HEK293 (cell line): ENCODE measurements at regions not wholly inside any gene's neighbourhood (a gene's known extent, or its start where the extent isn't known, plus 50 kb on each side); places are given as distances from the start of the nearest gene placed in this dataset.
"Not testable (repeated sequence)": the region's sequence is repeated elsewhere in the genome, so short reads cannot be mapped to it uniquely, and the experiment has no call there.

ENCODE experiments used
- CTCF ChIA-PET: fragments of 350-600 bp; formaldehyde crosslinking; extraction: SDS; loops from one replicate; lab custom pipeline; 2021; ENCODE audit warnings: antibody characterized with exemption; lab: Yijun Ruan, JAX
- POLR2A ChIA-PET: fragments of 300-600 bp; formaldehyde crosslinking; extraction: SDS; loops from one replicate; lab custom pipeline; 2020; ENCODE audit warnings: antibody characterized with exemption, inconsistent platforms; lab: Yijun Ruan, JAX
- H3K27ac ChIP-seq: fragments of 200-500 bp; sonication (Bioruptor generic); 2 replicates; pipeline ENCODE4 v1.5.1; 2014; ENCODE audit warnings: low read depth, low read length, control low read depth, inconsistent platforms; ENCODE audit errors: extremely low read depth
- H3K36me3 ChIP-seq, 2 experiments: fragments of 200-500 bp in 1 of 2; sonication (Bioruptor generic) in 1 of 2; 1 replicate in 1 of 2; 2 replicates in 1 of 2; pipeline ENCODE4 v1.5.1; 2014 to 2017; ENCODE audit warnings: inconsistent platforms in 2 of 2, low read length in 2 of 2; ENCODE audit not compliant: control insufficient read depth in 2 of 2, insufficient read depth in 1 of 2
- H3K4me1 ChIP-seq: fragments of 200-500 bp; sonication (Bioruptor generic); 2 replicates; pipeline ENCODE4 v1.5.1; 2014; ENCODE audit warnings: mild to moderate bottlenecking, low read length, inconsistent platforms; ENCODE audit not compliant: control insufficient read depth, insufficient read depth
- H3K4me3 ChIP-seq: 2 replicates; pipeline ENCODE4 v1.5.1; 2011; ENCODE audit warnings: low read depth, mild to moderate bottlenecking, control low read depth, low read length, moderate library complexity
- H3K9me3 ChIP-seq: fragments of 200-500 bp; sonication (Bioruptor generic); 2 replicates; pipeline ENCODE4 v1.5.1; 2014; ENCODE audit warnings: low read depth, low read length, inconsistent platforms; ENCODE audit not compliant: control insufficient read depth, insufficient read depth
- BCL11A ChIP-seq: fragments of 450-650 bp; formaldehyde crosslinking; IDR thresholded peaks from 2 replicates; pipeline ENCODE4 v1.5.1; 2016; ENCODE audit warnings: low read depth, missing biosample characterization, missing genetic modification characterization
- MEIS1 ChIP-seq: sonication (generic); formaldehyde crosslinking; IDR thresholded peaks from 2 replicates; pipeline ENCODE4 v1.8.1; 2022; ENCODE audit warnings: missing genetic modification reagents, mild to moderate bottlenecking, borderline replicate concordance
- SP2 ChIP-seq: fragments of 450-650 bp; formaldehyde crosslinking; IDR thresholded peaks from 2 replicates; pipeline ENCODE4 v1.5.1; 2016; ENCODE audit warnings: missing biosample characterization, missing genetic modification characterization
- ZBTB7A ChIP-seq: fragments of 450-650 bp; formaldehyde crosslinking; IDR thresholded peaks from 2 replicates; pipeline ENCODE4 v1.5.1; 2016; ENCODE audit warnings: low read depth, missing biosample characterization, missing genetic modification characterization
- ZNF138 ChIP-seq: fragments of 450-650 bp; formaldehyde crosslinking; IDR thresholded peaks from 2 replicates; pipeline ENCODE4 v1.5.1; 2016; ENCODE audit warnings: missing biosample characterization, missing genetic modification characterization, borderline replicate concordance
- ZNF146 ChIP-seq: fragments of 450-650 bp; formaldehyde crosslinking; IDR thresholded peaks from 2 replicates; pipeline ENCODE4 v1.5.1; 2016; ENCODE audit warnings: missing biosample characterization, missing genetic modification characterization
- ZNF211 ChIP-seq: fragments of 450-650 bp; formaldehyde crosslinking; IDR thresholded peaks from 2 replicates; pipeline ENCODE4 v1.5.1; 2016; ENCODE audit warnings: low read depth, missing biosample characterization, missing genetic modification characterization
- ZNF214 ChIP-seq: fragments of 450-650 bp; formaldehyde crosslinking; IDR thresholded peaks from 2 replicates; pipeline ENCODE4 v1.5.1; 2017; ENCODE audit warnings: missing biosample characterization, mild to moderate bottlenecking, missing genetic modification characterization, borderline replicate concordance
- ZNF274 ChIP-seq, 2 experiments: fragments of 200-500 bp in 1 of 2; fragments of 450-650 bp in 1 of 2; sonication (Bioruptor generic) in 1 of 2; formaldehyde crosslinking in 1 of 2; IDR thresholded peaks; 2 replicates each; pipeline versions ENCODE4 v1.5.1 to v1.6.1; 2014 to 2016; ENCODE audit warnings: borderline replicate concordance in 1 of 2, inconsistent platforms in 1 of 2, low read length in 1 of 2, missing biosample characterization in 1 of 2, missing genetic modification characterization in 1 of 2
- ZNF311 ChIP-seq: fragments of 450-650 bp; formaldehyde crosslinking; IDR thresholded peaks from 2 replicates; pipeline ENCODE4 v1.5.1; 2017; ENCODE audit warnings: missing biosample characterization, missing genetic modification characterization, borderline replicate concordance
- ZNF350 ChIP-seq: fragments of 450-650 bp; formaldehyde crosslinking; IDR thresholded peaks from 2 replicates; pipeline ENCODE4 v1.5.0; 2017; ENCODE audit warnings: missing biosample characterization, mild to moderate bottlenecking, missing genetic modification characterization
- ZNF366 ChIP-seq: fragments of 450-650 bp; formaldehyde crosslinking; conservative IDR thresholded peaks from 2 replicates; pipeline ENCODE4 v1.5.1; 2016; ENCODE audit warnings: missing biosample characterization, missing genetic modification characterization
- ZNF423 ChIP-seq: fragments of 450-650 bp; formaldehyde crosslinking; IDR thresholded peaks from 2 replicates; pipeline ENCODE4 v1.5.1; 2016; ENCODE audit warnings: missing biosample characterization, missing genetic modification characterization
- ZNF426 ChIP-seq: fragments of 450-650 bp; formaldehyde crosslinking; IDR thresholded peaks from 2 replicates; pipeline ENCODE4 v1.5.1; 2017; ENCODE audit warnings: missing biosample characterization, missing genetic modification characterization, mild to moderate bottlenecking, inconsistent platforms, moderate library complexity
- ZNF473 ChIP-seq: fragments of 450-650 bp; formaldehyde crosslinking; IDR thresholded peaks from 2 replicates; pipeline ENCODE4 v1.5.1; 2017; ENCODE audit warnings: missing biosample characterization, missing genetic modification characterization
- ZNF510 ChIP-seq: fragments of 450-650 bp; formaldehyde crosslinking; IDR thresholded peaks from 2 replicates; pipeline ENCODE4 v1.5.1; 2018; ENCODE audit warnings: mild to moderate bottlenecking, missing genetic modification characterization, missing biosample characterization; ENCODE audit not compliant: insufficient replicate concordance
- ZNF626 ChIP-seq: fragments of 450-650 bp; sonication (Bioruptor Pico); formaldehyde crosslinking; IDR thresholded peaks from 2 replicates; pipeline ENCODE4 v1.5.1; 2018; ENCODE audit warnings: missing biosample characterization, missing genetic modification characterization, inconsistent platforms
- ZNF768 ChIP-seq: fragments of 450-650 bp; formaldehyde crosslinking; IDR thresholded peaks from 2 replicates; pipeline ENCODE4 v1.5.1; 2018; ENCODE audit warnings: missing biosample characterization, mild to moderate bottlenecking, missing genetic modification characterization
- ZNF776 ChIP-seq: fragments of 450-650 bp; formaldehyde crosslinking; IDR thresholded peaks from 2 replicates; pipeline ENCODE4 v1.5.0; 2017; ENCODE audit warnings: missing biosample characterization, missing genetic modification characterization, borderline replicate concordance
- ZNF777 ChIP-seq: fragments of 450-650 bp; formaldehyde crosslinking; IDR thresholded peaks from 2 replicates; pipeline ENCODE4 v1.5.1; 2017; ENCODE audit warnings: missing biosample characterization, missing genetic modification characterization, borderline replicate concordance
- ZNF830 ChIP-seq: fragments of 450-650 bp; IDR thresholded peaks from 2 replicates; pipeline ENCODE4 v1.5.0; 2018; ENCODE audit warnings: missing biosample characterization, missing genetic modification characterization, low read depth, mild to moderate bottlenecking, moderate library complexity
- TF ChIP-seq, protein P1 (sequence below): fragments of 450-650 bp; formaldehyde crosslinking; IDR thresholded peaks from 2 replicates; pipeline ENCODE4 v1.5.1; 2016; ENCODE audit warnings: missing biosample characterization, missing genetic modification characterization, low read depth
- TF ChIP-seq, protein P2 (sequence below): fragments of 450-650 bp; formaldehyde crosslinking; IDR thresholded peaks from 2 replicates; pipeline ENCODE4 v1.5.1; 2016; ENCODE audit warnings: missing biosample characterization, missing genetic modification characterization
- TF ChIP-seq, protein P3 (sequence below): fragments of 450-650 bp; formaldehyde crosslinking; IDR thresholded peaks from 2 replicates; pipeline ENCODE4 v1.5.1; 2016; ENCODE audit warnings: missing biosample characterization, missing genetic modification characterization
- TF ChIP-seq, protein P4 (sequence below): fragments of 450-650 bp; formaldehyde crosslinking; IDR thresholded peaks from 2 replicates; pipeline ENCODE4 v1.5.1; 2016; ENCODE audit warnings: missing biosample characterization, missing genetic modification characterization

DNA sequence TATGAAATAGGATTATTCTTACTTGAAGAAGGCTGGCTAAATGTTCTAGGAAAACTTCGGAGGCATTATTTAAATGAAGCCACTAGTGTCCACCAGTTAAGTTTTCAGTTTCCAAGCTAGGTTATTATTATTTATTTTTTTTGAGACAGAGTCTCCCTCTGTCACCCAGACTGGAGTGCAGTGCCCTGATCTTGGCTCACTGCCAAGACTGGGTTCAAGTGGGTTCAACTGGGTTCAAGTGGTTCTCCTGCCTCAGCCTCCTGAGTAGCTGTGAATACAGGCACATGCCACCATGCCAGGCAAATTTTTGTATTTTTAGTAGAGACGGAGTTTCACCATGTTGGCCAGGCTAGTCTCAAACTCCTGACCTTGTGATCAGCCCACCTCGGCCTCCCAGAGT is 2155.6 kb downstream of the NCAM2 start:
- H3K36me3 ChIP-seq, H3K4me3 ChIP-seq, CTCF ChIA-PET, H3K9me3 ChIP-seq, H3K27ac ChIP-seq, POLR2A ChIA-PET, H3K4me1 ChIP-seq: not testable (repeated sequence)

DNA sequence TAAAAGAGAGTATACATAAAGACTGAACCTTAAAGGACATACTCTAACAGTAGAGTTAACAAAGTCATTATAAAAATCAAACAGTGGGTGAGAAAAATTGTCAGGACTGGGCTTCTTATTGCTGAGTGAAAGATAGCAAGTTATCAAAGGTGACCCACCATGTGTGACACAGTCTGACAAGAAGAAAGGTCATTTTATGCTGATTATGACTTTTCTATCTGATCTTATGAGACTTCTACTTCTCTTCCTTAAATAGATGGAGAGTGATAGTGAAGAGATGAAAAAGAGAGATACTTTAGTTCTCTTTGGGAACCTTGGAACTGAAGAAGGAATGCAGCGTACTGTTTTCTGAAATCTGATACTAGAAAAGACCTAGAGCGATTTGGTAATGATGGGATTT is 2157.1 kb downstream of the NCAM2 start:
- no peaks in the 10 kb centered on the region for H3K4me1 ChIP-seq
- H3K4me3 ChIP-seq = no peak overlapping the region
- no peak overlapping the region for H3K27ac ChIP-seq
- H3K9me3 ChIP-seq = no peaks in the 10 kb centered on the region; the same call in 1 of the 2 replicates
- H3K36me3 ChIP-seq = no peaks in the 10 kb centered on the region
- no peak for TF ChIP-seq ZNF423 (tag by site-specific recombination)
- TF ChIP-seq ZNF366 (tag by site-specific recombination) = no peak
- TF ChIP-seq MEIS1 (CRISPR knock-in tag) = no peak
- no peak for TF ChIP-seq ZNF146
- TF ChIP-seq ZNF777 = no peak
- TF ChIP-seq ZNF274 (IDR thresholded peaks at IDR 0.05; ENCODE audit: low read length) = no peak
- no peak for TF ChIP-seq ZNF274 (tag by site-specific recombination; IDR thresholded peaks at IDR 0.05; ENCODE audit: borderline replicate concordance)
- TF ChIP-seq ZBTB7A (tag by site-specific recombination) = no peak
- TF ChIP-seq ZNF426 (tag by site-specific recombination) = no peak
- TF ChIP-seq, protein P1, sequence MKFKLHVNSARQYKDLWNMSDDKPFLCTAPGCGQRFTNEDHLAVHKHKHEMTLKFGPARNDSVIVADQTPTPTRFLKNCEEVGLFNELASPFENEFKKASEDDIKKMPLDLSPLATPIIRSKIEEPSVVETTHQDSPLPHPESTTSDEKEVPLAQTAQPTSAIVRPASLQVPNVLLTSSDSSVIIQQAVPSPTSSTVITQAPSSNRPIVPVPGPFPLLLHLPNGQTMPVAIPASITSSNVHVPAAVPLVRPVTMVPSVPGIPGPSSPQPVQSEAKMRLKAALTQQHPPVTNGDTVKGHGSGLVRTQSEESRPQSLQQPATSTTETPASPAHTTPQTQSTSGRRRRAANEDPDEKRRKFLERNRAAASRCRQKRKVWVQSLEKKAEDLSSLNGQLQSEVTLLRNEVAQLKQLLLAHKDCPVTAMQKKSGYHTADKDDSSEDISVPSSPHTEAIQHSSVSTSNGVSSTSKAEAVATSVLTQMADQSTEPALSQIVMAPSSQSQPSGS (tag by site-specific recombination) = no peak
- no peak for TF ChIP-seq ZNF311 (tag by site-specific recombination)
- TF ChIP-seq ZNF510 (tag by site-specific recombination) = no peak
- POLR2A ChIA-PET = no interaction called here
- CTCF ChIA-PET = no interaction called here

DNA sequence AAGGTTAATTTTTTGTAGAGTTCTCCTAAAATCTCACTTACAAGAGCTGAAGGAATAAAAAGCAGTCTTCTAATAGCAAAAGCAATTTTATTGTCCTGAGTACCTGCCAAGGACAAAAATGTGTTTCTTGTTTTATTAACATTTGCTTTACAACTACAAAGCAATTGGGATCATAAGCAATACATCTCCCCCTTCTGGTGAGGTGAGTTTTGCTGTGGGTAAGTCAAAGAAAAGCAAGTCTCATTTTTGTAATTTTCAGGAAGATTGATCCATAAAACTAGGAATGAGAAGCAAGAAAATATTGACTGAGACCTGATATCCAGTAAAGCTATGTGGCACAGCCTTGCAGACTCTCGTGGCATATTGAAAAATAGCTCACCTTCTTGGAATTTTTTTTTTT is 2162.7 kb downstream of the NCAM2 start:
- ChIA-PET CTCF (no interaction called here), POLR2A (no interaction called here)
- Histone ChIP-seq H3K4me1 (no peaks in the 10 kb centered on the region), H3K27ac (no peak overlapping the region), H3K9me3 (no peaks in the 10 kb centered on the region; the same call in 1 of the 2 replicates), H3K4me3 (no peak overlapping the region), H3K36me3 (no peaks in the 10 kb centered on the region)
- TF ChIP-seq, protein P2, sequence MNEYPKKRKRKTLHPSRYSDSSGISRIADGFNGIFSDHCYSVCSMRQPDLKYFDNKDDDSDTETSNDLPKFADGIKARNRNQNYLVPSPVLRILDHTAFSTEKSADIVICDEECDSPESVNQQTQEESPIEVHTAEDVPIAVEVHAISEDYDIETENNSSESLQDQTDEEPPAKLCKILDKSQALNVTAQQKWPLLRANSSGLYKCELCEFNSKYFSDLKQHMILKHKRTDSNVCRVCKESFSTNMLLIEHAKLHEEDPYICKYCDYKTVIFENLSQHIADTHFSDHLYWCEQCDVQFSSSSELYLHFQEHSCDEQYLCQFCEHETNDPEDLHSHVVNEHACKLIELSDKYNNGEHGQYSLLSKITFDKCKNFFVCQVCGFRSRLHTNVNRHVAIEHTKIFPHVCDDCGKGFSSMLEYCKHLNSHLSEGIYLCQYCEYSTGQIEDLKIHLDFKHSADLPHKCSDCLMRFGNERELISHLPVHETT (tag by site-specific recombination) = no peak
- TF ChIP-seq ZNF768 (tag by site-specific recombination) (no peak), BCL11A (tag by site-specific recombination) (no peak), ZNF830 (tag by site-specific recombination) (no peak), ZNF473 (tag by site-specific recombination) (no peak), ZNF626 (tag by site-specific recombination) (no peak), ZNF211 (no peak), ZNF776 (tag by site-specific recombination) (no peak), ZNF274 (IDR thresholded peaks at IDR 0.05; ENCODE audit: low read length) (no peak), ZNF274 (tag by site-specific recombination; IDR thresholded peaks at IDR 0.05; ENCODE audit: borderline replicate concordance) (no peak), ZNF138 (tag by site-specific recombination) (no peak), ZNF214 (tag by site-specific recombination) (no peak), SP2 (tag by site-specific recombination) (no peak), ZNF350 (no peak)
- TF ChIP-seq, protein P3, sequence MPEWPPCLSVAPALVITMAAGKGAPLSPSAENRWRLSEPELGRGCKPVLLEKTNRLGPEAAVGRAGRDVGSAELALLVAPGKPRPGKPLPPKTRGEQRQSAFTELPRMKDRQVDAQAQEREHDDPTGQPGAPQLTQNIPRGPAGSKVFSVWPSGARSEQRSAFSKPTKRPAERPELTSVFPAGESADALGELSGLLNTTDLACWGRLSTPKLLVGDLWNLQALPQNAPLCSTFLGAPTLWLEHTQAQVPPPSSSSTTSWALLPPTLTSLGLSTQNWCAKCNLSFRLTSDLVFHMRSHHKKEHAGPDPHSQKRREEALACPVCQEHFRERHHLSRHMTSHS = no peak
- TF ChIP-seq, protein P4, sequence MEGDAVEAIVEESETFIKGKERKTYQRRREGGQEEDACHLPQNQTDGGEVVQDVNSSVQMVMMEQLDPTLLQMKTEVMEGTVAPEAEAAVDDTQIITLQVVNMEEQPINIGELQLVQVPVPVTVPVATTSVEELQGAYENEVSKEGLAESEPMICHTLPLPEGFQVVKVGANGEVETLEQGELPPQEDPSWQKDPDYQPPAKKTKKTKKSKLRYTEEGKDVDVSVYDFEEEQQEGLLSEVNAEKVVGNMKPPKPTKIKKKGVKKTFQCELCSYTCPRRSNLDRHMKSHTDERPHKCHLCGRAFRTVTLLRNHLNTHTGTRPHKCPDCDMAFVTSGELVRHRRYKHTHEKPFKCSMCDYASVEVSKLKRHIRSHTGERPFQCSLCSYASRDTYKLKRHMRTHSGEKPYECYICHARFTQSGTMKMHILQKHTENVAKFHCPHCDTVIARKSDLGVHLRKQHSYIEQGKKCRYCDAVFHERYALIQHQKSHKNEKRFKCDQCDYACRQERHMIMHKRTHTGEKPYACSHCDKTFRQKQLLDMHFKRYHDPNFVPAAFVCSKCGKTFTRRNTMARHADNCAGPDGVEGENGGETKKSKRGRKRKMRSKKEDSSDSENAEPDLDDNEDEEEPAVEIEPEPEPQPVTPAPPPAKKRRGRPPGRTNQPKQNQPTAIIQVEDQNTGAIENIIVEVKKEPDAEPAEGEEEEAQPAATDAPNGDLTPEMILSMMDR (tag by site-specific recombination) = no peak
